ENCODE measurements at regions not wholly inside any gene's neighbourhood (a gene's known extent, or its start where the extent isn't known, plus 50 kb on each side); places are given as distances from the start of the nearest gene placed in this dataset.
A peak's percentile ranks its signal among the peaks of the same experiment; 100 is the strongest.

DNA sequence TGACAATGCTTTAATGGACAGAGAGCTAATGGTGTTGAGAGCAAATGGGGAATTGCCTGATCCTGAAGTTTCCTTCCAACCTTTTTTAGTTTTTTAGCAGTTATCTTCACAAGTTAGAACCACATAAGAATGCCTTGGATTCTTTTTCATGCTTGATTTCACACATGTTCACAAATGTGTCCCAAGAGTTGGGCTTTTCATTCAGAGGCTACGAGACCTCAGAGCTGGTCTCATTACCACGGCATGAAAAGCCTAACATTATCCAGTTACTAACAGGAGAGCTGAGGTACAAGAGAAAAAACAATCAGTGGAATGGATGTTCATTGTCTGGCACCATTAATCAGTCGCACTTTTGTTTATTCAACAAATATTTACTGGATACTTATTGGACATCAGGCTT lies 340.6 kb downstream of the ZNF326 start (continued):
- TF ChIP-seq, protein P1, sequence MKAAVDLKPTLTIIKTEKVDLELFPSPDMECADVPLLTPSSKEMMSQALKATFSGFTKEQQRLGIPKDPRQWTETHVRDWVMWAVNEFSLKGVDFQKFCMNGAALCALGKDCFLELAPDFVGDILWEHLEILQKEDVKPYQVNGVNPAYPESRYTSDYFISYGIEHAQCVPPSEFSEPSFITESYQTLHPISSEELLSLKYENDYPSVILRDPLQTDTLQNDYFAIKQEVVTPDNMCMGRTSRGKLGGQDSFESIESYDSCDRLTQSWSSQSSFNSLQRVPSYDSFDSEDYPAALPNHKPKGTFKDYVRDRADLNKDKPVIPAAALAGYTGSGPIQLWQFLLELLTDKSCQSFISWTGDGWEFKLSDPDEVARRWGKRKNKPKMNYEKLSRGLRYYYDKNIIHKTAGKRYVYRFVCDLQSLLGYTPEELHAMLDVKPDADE (IDR thresholded peaks at IDR 0.05), result no peak
- TF ChIP-seq JUNB (IDR thresholded peaks at IDR 0.05; ENCODE audit: unreplicated experiment), result no peak
- TF ChIP-seq, protein P2, sequence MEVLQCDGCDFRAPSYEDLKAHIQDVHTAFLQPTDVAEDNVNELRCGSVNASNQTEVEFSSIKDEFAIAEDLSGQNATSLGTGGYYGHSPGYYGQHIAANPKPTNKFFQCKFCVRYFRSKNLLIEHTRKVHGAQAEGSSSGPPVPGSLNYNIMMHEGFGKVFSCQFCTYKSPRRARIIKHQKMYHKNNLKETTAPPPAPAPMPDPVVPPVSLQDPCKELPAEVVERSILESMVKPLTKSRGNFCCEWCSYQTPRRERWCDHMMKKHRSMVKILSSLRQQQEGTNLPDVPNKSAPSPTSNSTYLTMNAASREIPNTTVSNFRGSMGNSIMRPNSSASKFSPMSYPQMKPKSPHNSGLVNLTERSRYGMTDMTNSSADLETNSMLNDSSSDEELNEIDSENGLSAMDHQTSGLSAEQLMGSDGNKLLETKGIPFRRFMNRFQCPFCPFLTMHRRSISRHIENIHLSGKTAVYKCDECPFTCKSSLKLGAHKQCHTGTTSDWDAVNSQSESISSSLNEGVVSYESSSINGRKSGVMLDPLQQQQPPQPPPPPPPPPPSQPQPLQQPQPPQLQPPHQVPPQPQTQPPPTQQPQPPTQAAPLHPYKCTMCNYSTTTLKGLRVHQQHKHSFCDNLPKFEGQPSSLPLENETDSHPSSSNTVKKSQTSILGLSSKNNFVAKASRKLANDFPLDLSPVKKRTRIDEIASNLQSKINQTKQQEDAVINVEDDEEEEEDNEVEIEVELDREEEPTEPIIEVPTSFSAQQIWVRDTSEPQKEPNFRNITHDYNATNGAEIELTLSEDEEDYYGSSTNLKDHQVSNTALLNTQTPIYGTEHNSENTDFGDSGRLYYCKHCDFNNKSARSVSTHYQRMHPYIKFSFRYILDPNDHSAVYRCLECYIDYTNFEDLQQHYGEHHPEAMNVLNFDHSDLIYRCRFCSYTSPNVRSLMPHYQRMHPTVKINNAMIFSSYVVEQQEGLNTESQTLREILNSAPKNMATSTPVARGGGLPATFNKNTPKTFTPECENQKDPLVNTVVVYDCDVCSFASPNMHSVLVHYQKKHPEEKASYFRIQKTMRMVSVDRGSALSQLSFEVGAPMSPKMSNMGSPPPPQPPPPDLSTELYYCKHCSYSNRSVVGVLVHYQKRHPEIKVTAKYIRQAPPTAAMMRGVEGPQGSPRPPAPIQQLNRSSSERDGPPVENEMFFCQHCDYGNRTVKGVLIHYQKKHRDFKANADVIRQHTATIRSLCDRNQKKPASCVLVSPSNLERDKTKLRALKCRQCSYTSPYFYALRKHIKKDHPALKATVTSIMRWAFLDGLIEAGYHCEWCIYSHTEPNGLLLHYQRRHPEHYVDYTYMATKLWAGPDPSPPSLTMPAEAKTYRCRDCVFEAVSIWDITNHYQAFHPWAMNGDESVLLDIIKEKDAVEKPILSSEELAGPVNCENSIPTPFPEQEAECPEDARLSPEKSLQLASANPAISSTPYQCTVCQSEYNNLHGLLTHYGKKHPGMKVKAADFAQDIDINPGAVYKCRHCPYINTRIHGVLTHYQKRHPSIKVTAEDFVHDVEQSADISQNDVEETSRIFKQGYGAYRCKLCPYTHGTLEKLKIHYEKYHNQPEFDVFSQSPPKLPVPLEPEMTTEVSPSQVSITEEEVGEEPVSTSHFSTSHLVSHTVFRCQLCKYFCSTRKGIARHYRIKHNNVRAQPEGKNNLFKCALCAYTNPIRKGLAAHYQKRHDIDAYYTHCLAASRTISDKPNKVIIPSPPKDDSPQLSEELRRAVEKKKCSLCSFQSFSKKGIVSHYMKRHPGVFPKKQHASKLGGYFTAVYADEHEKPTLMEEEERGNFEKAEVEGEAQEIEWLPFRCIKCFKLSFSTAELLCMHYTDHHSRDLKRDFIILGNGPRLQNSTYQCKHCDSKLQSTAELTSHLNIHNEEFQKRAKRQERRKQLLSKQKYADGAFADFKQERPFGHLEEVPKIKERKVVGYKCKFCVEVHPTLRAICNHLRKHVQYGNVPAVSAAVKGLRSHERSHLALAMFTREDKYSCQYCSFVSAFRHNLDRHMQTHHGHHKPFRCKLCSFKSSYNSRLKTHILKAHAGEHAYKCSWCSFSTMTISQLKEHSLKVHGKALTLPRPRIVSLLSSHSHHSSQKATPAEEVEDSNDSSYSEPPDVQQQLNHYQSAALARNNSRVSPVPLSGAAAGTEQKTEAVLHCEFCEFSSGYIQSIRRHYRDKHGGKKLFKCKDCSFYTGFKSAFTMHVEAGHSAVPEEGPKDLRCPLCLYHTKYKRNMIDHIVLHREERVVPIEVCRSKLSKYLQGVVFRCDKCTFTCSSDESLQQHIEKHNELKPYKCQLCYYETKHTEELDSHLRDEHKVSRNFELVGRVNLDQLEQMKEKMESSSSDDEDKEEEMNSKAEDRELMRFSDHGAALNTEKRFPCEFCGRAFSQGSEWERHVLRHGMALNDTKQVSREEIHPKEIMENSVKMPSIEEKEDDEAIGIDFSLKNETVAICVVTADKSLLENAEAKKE (CRISPR knock-in tag; IDR thresholded peaks at IDR 0.05), result no peak
- no peak for TF ChIP-seq POLR2AphosphoS5 (IDR thresholded peaks at IDR 0.05; ENCODE audit: low read depth)

DNA sequence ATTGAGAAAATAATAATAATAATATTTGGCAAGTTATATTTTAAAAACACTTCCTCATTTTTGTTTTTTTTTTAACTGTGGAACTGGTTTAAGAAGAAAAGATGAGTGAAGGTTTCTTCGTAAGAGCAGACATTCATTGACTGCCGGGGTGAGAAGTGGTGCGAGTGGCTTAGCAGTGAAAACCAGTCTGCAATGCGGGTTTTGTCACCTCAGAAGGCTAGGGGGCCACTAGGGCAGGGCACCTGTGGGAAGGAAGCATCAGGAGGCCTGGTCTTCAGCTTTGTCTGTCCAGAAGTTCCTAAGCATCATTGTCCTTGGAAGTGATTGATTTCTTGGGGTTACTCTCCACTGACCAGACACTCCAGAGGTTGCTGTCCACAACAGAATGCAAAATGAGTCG lies 339.2 kb downstream of the ZNF326 start:
- Mint-ChIP-seq H3K27me3 (ENCODE audit: insufficient read depth, low read depth, poor library complexity) (peaks cover 3% of the 10 kb centered on the region), H3K36me3 (ENCODE audit: low read depth) (no peaks in the 10 kb centered on the region), H3K9me3 (no peaks in the 10 kb centered on the region), H3K27ac (no peak overlapping the region), H3K4me3 (no peak overlapping the region), H3K4me1 (0 out of 3 replicates have a peak, but pooled peaks cover 3% of the 10 kb centered on the region)
- Histone ChIP-seq H4K20me1 (replicated peaks; ENCODE audit: insufficient read depth) (no peaks in the 10 kb centered on the region), H3F3A (replicated peaks; ENCODE audit: low read depth) (no peaks in the 10 kb centered on the region), H3K4me1 (ENCODE audit: insufficient read depth) (no peaks in the 10 kb centered on the region), H3K4me3 (no peak overlapping the region), H3K36me3 (ENCODE audit: insufficient read depth) (no peaks in the 10 kb centered on the region), H3K27me3 (ENCODE audit: insufficient read depth) (no peaks in the 10 kb centered on the region), H3K4me2 (no peak overlapping the region), H3K27ac (ENCODE audit: low read depth) (no peak overlapping the region), H3K79me2 (replicated peaks; ENCODE audit: insufficient read depth) (no peaks in the 10 kb centered on the region), H3K9me2 (ENCODE audit: insufficient read depth) (no peaks in the 10 kb centered on the region; the same call in 1 of the 2 replicates), H2AFZ (0 out of 2 replicates have a peak overlapping the region, but pooled peaks have one; percentile 14)
- ATAC-seq, result no peak; the same call in 1 of the 3 replicates
- no peak for DNase-seq (ENCODE audit: low spot score)
- TF ChIP-seq STAT1 (IDR thresholded peaks at IDR 0.05; ENCODE audit: unreplicated experiment), result no peak
- no peak for TF ChIP-seq EZH2 (IDR thresholded peaks at IDR 0.05; ENCODE audit: low read depth, unreplicated experiment)
- no peak for TF ChIP-seq NANOG (IDR thresholded peaks at IDR 0.05; ENCODE audit: borderline replicate concordance)
- TF ChIP-seq EZH2phosphoT487 (IDR thresholded peaks at IDR 0.05; ENCODE audit: unreplicated experiment), result no peak
- TF ChIP-seq, protein P3, sequence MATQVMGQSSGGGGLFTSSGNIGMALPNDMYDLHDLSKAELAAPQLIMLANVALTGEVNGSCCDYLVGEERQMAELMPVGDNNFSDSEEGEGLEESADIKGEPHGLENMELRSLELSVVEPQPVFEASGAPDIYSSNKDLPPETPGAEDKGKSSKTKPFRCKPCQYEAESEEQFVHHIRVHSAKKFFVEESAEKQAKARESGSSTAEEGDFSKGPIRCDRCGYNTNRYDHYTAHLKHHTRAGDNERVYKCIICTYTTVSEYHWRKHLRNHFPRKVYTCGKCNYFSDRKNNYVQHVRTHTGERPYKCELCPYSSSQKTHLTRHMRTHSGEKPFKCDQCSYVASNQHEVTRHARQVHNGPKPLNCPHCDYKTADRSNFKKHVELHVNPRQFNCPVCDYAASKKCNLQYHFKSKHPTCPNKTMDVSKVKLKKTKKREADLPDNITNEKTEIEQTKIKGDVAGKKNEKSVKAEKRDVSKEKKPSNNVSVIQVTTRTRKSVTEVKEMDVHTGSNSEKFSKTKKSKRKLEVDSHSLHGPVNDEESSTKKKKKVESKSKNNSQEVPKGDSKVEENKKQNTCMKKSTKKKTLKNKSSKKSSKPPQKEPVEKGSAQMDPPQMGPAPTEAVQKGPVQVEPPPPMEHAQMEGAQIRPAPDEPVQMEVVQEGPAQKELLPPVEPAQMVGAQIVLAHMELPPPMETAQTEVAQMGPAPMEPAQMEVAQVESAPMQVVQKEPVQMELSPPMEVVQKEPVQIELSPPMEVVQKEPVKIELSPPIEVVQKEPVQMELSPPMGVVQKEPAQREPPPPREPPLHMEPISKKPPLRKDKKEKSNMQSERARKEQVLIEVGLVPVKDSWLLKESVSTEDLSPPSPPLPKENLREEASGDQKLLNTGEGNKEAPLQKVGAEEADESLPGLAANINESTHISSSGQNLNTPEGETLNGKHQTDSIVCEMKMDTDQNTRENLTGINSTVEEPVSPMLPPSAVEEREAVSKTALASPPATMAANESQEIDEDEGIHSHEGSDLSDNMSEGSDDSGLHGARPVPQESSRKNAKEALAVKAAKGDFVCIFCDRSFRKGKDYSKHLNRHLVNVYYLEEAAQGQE (IDR thresholded peaks at IDR 0.05; ENCODE audit: unreplicated experiment), result no peak
- TF ChIP-seq, protein P4, sequence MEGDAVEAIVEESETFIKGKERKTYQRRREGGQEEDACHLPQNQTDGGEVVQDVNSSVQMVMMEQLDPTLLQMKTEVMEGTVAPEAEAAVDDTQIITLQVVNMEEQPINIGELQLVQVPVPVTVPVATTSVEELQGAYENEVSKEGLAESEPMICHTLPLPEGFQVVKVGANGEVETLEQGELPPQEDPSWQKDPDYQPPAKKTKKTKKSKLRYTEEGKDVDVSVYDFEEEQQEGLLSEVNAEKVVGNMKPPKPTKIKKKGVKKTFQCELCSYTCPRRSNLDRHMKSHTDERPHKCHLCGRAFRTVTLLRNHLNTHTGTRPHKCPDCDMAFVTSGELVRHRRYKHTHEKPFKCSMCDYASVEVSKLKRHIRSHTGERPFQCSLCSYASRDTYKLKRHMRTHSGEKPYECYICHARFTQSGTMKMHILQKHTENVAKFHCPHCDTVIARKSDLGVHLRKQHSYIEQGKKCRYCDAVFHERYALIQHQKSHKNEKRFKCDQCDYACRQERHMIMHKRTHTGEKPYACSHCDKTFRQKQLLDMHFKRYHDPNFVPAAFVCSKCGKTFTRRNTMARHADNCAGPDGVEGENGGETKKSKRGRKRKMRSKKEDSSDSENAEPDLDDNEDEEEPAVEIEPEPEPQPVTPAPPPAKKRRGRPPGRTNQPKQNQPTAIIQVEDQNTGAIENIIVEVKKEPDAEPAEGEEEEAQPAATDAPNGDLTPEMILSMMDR (conservative IDR thresholded peaks at IDR 0.05; ENCODE audit: low read depth in 2 of 2), result no peak
- TF ChIP-seq POLR2AphosphoS5 (IDR thresholded peaks at IDR 0.05; ENCODE audit: low read depth), result no peak
- no peak for TF ChIP-seq ZNF331 (CRISPR knock-in tag; IDR thresholded peaks at IDR 0.05; ENCODE audit: low read depth)

Measured in GM23338 (cell line).